CD4-positive, alpha-beta T cell (primary cell): ENCODE measurements at regions not wholly inside any gene's neighbourhood (a gene's known extent, or its start where the extent isn't known, plus 50 kb on each side); places are given as distances from the start of the nearest gene placed in this dataset.

ENCODE experiments used
- ATAC-seq: fragments of 200-7000 bp; cut with Tn5 transposase; one replicate; pipeline ENCODE4 v1.10.0; 2022; ENCODE audit warnings: mild to moderate bottlenecking; ENCODE audit not compliant: poor library complexity
- CTCF ChIA-PET: fragments of 350-600 bp; sonication (Branson Sonifier 250); formaldehyde crosslinking; loops from one replicate; lab custom pipeline; 2021; ENCODE audit warnings: antibody characterized with exemption, inconsistent platforms; lab: Charles Lee
- POLR2A ChIA-PET: fragments of 350-600 bp; sonication (Branson Sonifier 250); formaldehyde crosslinking; loops from one replicate; lab custom pipeline; 2021; ENCODE audit warnings: antibody characterized with exemption, inconsistent platforms; lab: Charles Lee
- DNase-seq, 14 experiments: peaks; one replicate each; pipeline ENCODE4 v3.0.0-alpha.2; 2013 to 2020; ENCODE audit warnings: mixed read lengths in 2 of 14
- H3K27ac ChIP-seq, 2 donors: one replicate each; pipeline versions ENCODE4 v1.5.1 to v1.7.0; 2013; ENCODE audit warnings: low read length in 2 of 2, low read depth in 1 of 2, mild to moderate bottlenecking in 1 of 2
- H3K27me3 ChIP-seq, 2 experiments: 1 replicate in 1 of 2; 2 replicates in 1 of 2; pipeline versions ENCODE4 v1.6.1 to v1.7.0; 2013; ENCODE audit warnings: low read length in 2 of 2, control low read depth in 1 of 2, mild to moderate bottlenecking in 1 of 2, moderate library complexity in 1 of 2; ENCODE audit not compliant: insufficient read depth in 2 of 2, control insufficient read depth in 1 of 2
- H3K36me3 ChIP-seq: one replicate; pipeline ENCODE4 v1.6.1; 2013; ENCODE audit warnings: low read length, control low read depth; ENCODE audit not compliant: insufficient read depth
- H3K4me1 ChIP-seq: one replicate; pipeline ENCODE4 v1.6.1; 2013; ENCODE audit warnings: low read length, control low read depth; ENCODE audit not compliant: insufficient read depth
- H3K4me3 ChIP-seq: one replicate; pipeline ENCODE4 v1.5.1; 2013; ENCODE audit warnings: mild to moderate bottlenecking, low read length, moderate library complexity
- H3K9me3 ChIP-seq, 2 experiments: 1 replicate in 1 of 2; 2 replicates in 1 of 2; pipeline versions ENCODE4 v1.6.1 to v1.7.0; 2013; ENCODE audit warnings: low read length in 2 of 2, mild to moderate bottlenecking in 2 of 2, control low read depth in 1 of 2, moderate library complexity in 1 of 2; ENCODE audit not compliant: control insufficient read depth in 1 of 2, insufficient read depth in 1 of 2
- H3K27ac Mint-ChIP-seq: one replicate; pipeline ENCODE4 v1.8.0; 2020; ENCODE audit warnings: mixed read lengths
- H3K27me3 Mint-ChIP-seq: one replicate; pipeline ENCODE4 v1.8.0; 2021; ENCODE audit warnings: mixed read lengths
- H3K36me3 Mint-ChIP-seq: one replicate; pipeline ENCODE4 v1.8.0; 2021; ENCODE audit warnings: low read depth, mixed read lengths
- H3K4me1 Mint-ChIP-seq: one replicate; pipeline ENCODE4 v1.8.0; 2021; ENCODE audit warnings: low read depth, mixed read lengths
- H3K4me3 Mint-ChIP-seq: one replicate; pipeline ENCODE4 v1.8.0; 2020; ENCODE audit warnings: mild to moderate bottlenecking, mixed read lengths
- H3K9me3 Mint-ChIP-seq: one replicate; pipeline ENCODE4 v1.8.0; 2020; ENCODE audit warnings: mixed read lengths
- CTCF ChIP-seq: fragments of 200-600 bp; IDR thresholded peaks from one replicate; pipeline ENCODE4 v1.8.0; 2022; ENCODE audit warnings: antibody characterized with exemption, mild to moderate bottlenecking
- intact Hi-C, 2 experiments: fragments of 100-400 bp; cut with DNase I in 1 of 2; cut with micrococcal nuclease in 1 of 2; formaldehyde crosslinking; loops; one replicate each; pipeline versions ENCODE4 v1.15.1 to v1.9.0; 2023 to 2025; cut with DNase I, micrococcal nuclease

- DNase-seq (no peak), ATAC-seq (no peak)
- TF ChIP-seq CTCF = no peak
- Mint-ChIP-seq H3K4me1 (peaks cover 44% of the 10 kb centered on the region), H3K4me3 (no peak overlapping the region), H3K27ac (no peak overlapping the region), H3K27me3 (no peaks in the 10 kb centered on the region), H3K9me3 (no peaks in the 10 kb centered on the region), H3K36me3 (no peaks in the 10 kb centered on the region)
- intact Hi-C loops = no loop called here
- POLR2A ChIA-PET = interaction anchor here (1.1 to 1.9 kb wide), 3 partner anchors 28 to 294 kb away, joined by 3 to 5 read pairs (median 5); partner anchors contain the start of gene TRIB2
- Histone ChIP-seq H3K4me3 (no peak overlapping the region), H3K27ac (no peak overlapping the region), H3K9me3 (no peaks in the 10 kb centered on the region), H3K36me3 (no peaks in the 10 kb centered on the region), H3K27me3 (no peaks in the 10 kb centered on the region), H3K4me1 (peaks cover 6% of the 10 kb centered on the region)
- CTCF ChIA-PET = interaction anchor here (2.3 kb wide), 1 partner anchor 8 kb away, joined by 5 read pairs; no protein-coding TSS in a partner anchor
These were observed 292.5 kb upstream of the TRIB2 start for GRCh38 chr2:12424219-12424618.

GRCh38 chr2:12424809-12425208, 291.9 kb upstream of the TRIB2 start:
- CTCF ChIA-PET = interaction anchor here (2.3 kb wide), 1 partner anchor 9 kb away, joined by 5 read pairs; no protein-coding TSS in a partner anchor
- peak overlapping the region; percentile 37 for H3K27ac Mint-ChIP-seq
- H3K4me3 ChIP-seq = no peak overlapping the region
- no peaks in the 10 kb centered on the region for H3K9me3 Mint-ChIP-seq
- intact Hi-C loops = no loop called here
- no peak overlapping the region for H3K27ac ChIP-seq
- H3K36me3 ChIP-seq = no peaks in the 10 kb centered on the region
- H3K27me3 Mint-ChIP-seq = no peaks in the 10 kb centered on the region
- no peaks in the 10 kb centered on the region for H3K36me3 Mint-ChIP-seq
- H3K4me1 ChIP-seq = peaks cover 2% of the 10 kb centered on the region
- DNase-seq (no peak), ATAC-seq (no peak)
- TF ChIP-seq CTCF = no peak
- POLR2A ChIA-PET = interaction anchor here (1.9 kb wide), 1 partner anchor 27 kb away, joined by 5 read pairs; no protein-coding TSS in a partner anchor
- peaks cover 46% of the 10 kb centered on the region for H3K4me1 Mint-ChIP-seq
- no peaks in the 10 kb centered on the region for H3K9me3 ChIP-seq
- no peak overlapping the region for H3K4me3 Mint-ChIP-seq
- H3K27me3 ChIP-seq = no peaks in the 10 kb centered on the region

- no peak for TF ChIP-seq CTCF
- H3K36me3 Mint-ChIP-seq = no peaks in the 10 kb centered on the region
- H3K4me1 ChIP-seq = peaks cover 9% of the 10 kb centered on the region
- H3K4me3 Mint-ChIP-seq = no peak overlapping the region
- no peaks in the 10 kb centered on the region for H3K27me3 ChIP-seq
- no peak for DNase-seq
- peaks cover 46% of the 10 kb centered on the region for H3K4me1 Mint-ChIP-seq
- POLR2A ChIA-PET = no interaction called here
- peak overlapping the region; percentile 81 for H3K27ac Mint-ChIP-seq
- H3K27ac ChIP-seq = no peak overlapping the region
- CTCF ChIA-PET = no interaction called here
- intact Hi-C loops = no loop called here
- no peaks in the 10 kb centered on the region for H3K9me3 ChIP-seq
- H3K4me3 ChIP-seq = no peak overlapping the region
- H3K27me3 Mint-ChIP-seq = no peaks in the 10 kb centered on the region
- no peaks in the 10 kb centered on the region for H3K9me3 Mint-ChIP-seq
- H3K36me3 ChIP-seq = no peaks in the 10 kb centered on the region
- ATAC-seq = no peak
These were observed 288.4 kb upstream of the TRIB2 start for GRCh38 chr2:12428324-12428723.
